WTC11 (cell line): ENCODE measurements at regions not wholly inside any gene's neighbourhood (a gene's known extent, or its start where the extent isn't known, plus 50 kb on each side); places are given as distances from the start of the nearest gene placed in this dataset.

Source experiments
- ATAC-seq: fragments of 200-7000 bp; cut with Tn5 transposase; 2 replicates; pipeline ENCODE4 v1.10.0; 2021; ENCODE audit warnings: mild to moderate bottlenecking, moderate library complexity
- CTCF ChIA-PET: fragments of 300-600 bp; sonication (Branson Sonifier 250); formaldehyde crosslinking; loops from one replicate; lab custom pipeline; 2021; ENCODE audit warnings: antibody characterized with exemption; lab: Charles Lee
- POLR2A ChIA-PET: fragments of 350-600 bp; sonication (Branson Sonifier 250); formaldehyde crosslinking; loops from one replicate; lab custom pipeline; 2021; ENCODE audit warnings: antibody characterized with exemption; lab: Charles Lee
- DNase-seq: peaks from one replicate; pipeline ENCODE4 v3.0.0; 2021; ENCODE audit warnings: low spot score
- H3K27ac Mint-ChIP-seq: 2 replicates; pipeline ENCODE4 v1.8.0; 2021; ENCODE audit warnings: mixed read lengths
- H3K27me3 Mint-ChIP-seq: 2 replicates; pipeline ENCODE4 v1.8.0; 2021; ENCODE audit warnings: low read depth, mild to moderate bottlenecking, moderate library complexity, mixed read lengths
- H3K36me3 Mint-ChIP-seq: 2 replicates; pipeline ENCODE4 v1.8.0; 2021; ENCODE audit warnings: mixed read lengths
- H3K4me1 Mint-ChIP-seq: 2 replicates; pipeline ENCODE4 v1.8.0; 2022; ENCODE audit warnings: mixed read lengths
- H3K4me3 Mint-ChIP-seq: 2 replicates; pipeline ENCODE4 v1.8.0; 2021; ENCODE audit warnings: mild to moderate bottlenecking, moderate library complexity, mixed read lengths
- H3K9me3 Mint-ChIP-seq: 2 replicates; pipeline ENCODE4 v1.8.0; 2021; ENCODE audit warnings: mixed read lengths
- AFF4 ChIP-seq: sonication (generic); formaldehyde crosslinking; IDR thresholded peaks from 2 replicates; pipeline ENCODE4 v1.8.1; 2023; ENCODE audit warnings: mild to moderate bottlenecking, missing genetic modification reagents, borderline replicate concordance
- CREB1 ChIP-seq: sonication (generic); formaldehyde crosslinking; IDR thresholded peaks from 2 replicates; pipeline ENCODE4 v1.8.0; 2023; ENCODE audit warnings: mild to moderate bottlenecking, missing genetic modification reagents
- HMGXB4 ChIP-seq: sonication (generic); formaldehyde crosslinking; IDR thresholded peaks from 2 replicates; pipeline ENCODE4 v1.8.1; 2023; ENCODE audit warnings: mild to moderate bottlenecking, moderate library complexity, missing genetic modification reagents
- JUN ChIP-seq: sonication (generic); formaldehyde crosslinking; IDR thresholded peaks from 2 replicates; pipeline ENCODE4 v1.8.0; 2023; ENCODE audit warnings: mild to moderate bottlenecking, missing genetic modification reagents
- SP1 ChIP-seq: sonication (generic); formaldehyde crosslinking; conservative IDR thresholded peaks from 2 replicates; pipeline ENCODE4 v1.8.1; 2022; ENCODE audit warnings: missing genetic modification reagents
- ZNF416 ChIP-seq: fragments of 250-450 bp; sonication (Bioruptor Pico); IDR thresholded peaks from 2 replicates; pipeline ENCODE4 v1.9.0; 2021; ENCODE audit warnings: mild to moderate bottlenecking, inconsistent platforms
- TF ChIP-seq, protein P1 (sequence below): sonication (generic); formaldehyde crosslinking; IDR thresholded peaks from 2 replicates; pipeline ENCODE4 v1.8.1; 2023; ENCODE audit warnings: mild to moderate bottlenecking, missing genetic modification reagents
- TF ChIP-seq, protein P2 (sequence below): sonication (generic); formaldehyde crosslinking; IDR thresholded peaks from 2 replicates; pipeline ENCODE4 v1.8.0; 2022; ENCODE audit warnings: missing genetic modification reagents
- TF ChIP-seq, protein P3 (sequence below): sonication (generic); formaldehyde crosslinking; IDR thresholded peaks from 2 replicates; pipeline ENCODE4 v1.8.1; 2023; ENCODE audit warnings: mild to moderate bottlenecking, missing genetic modification reagents, moderate library complexity
- TF ChIP-seq, protein P4 (sequence below): sonication (generic); formaldehyde crosslinking; IDR thresholded peaks from 2 replicates; pipeline ENCODE4 v1.8.0; 2022; ENCODE audit warnings: mild to moderate bottlenecking, missing genetic modification reagents
- TF ChIP-seq, protein P5 (sequence below): sonication (generic); formaldehyde crosslinking; IDR thresholded peaks from 2 replicates; pipeline ENCODE4 v1.8.0; 2023; ENCODE audit warnings: missing genetic modification reagents
- TF ChIP-seq, protein P6 (sequence below): sonication (generic); formaldehyde crosslinking; IDR thresholded peaks from 2 replicates; pipeline ENCODE4 v1.8.1; 2023; ENCODE audit warnings: mild to moderate bottlenecking, missing genetic modification reagents

DNA sequence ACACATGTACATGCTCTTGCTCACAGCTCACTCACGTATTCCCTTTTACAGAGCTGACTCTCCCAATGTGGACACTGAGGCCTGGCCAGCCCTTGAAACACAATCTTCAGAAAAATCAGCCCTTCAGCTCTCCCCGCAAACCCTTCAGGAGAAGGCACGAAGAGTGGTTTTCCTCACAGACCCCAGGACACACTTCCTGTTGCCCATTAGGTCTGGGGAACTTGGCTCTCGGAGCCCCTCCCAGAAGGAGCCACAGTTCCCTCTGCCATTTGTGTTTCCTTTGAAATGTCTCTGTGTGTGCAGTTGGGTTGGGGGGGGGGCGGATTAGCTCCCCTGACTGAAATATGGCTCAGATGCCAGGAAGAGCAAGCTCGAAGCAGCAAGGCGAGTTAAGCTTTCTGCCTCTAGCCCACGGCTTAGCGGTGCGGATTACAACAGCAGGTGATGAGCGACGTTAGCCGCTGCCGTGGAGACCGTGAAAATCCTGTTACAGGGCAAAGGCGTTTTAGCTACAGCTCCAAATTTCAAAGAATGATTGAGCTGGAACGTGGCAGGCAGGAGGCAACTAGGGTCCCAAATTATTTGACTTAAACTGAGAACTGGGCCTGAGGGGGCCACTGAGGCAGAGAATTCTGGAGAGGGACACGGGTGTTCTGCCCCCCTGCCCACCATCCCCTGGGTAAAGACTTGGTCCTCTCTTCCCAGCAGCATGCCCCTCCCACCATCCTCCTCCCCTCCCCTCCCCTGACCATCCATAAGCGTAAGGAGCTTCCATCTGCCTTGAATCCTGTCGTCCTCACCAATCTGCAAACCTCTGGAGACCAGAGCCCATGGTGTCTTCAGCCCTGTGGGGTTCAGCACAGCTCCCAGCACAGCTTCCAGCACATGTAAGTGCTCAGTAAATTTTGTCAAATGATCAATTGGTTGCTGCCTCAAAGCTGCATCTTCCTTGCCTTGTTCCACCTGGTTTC, 598.6 kb downstream of the BUD13 start:
- ChIA-PET CTCF (interaction anchor here (0.5 to 10.5 kb wide), 10 partner anchors 9 to 224 kb away, joined by 3 to 70 read pairs (median 4); no protein-coding TSS in a partner anchor), POLR2A (no interaction called here)
- Mint-ChIP-seq H3K27me3 (no peaks in the 10 kb centered on the region; the same call in 1 of the 2 replicates), H3K9me3 (no peaks in the 10 kb centered on the region), H3K4me1 (peaks cover 53% of the 10 kb centered on the region), H3K36me3 (no peaks in the 10 kb centered on the region), H3K27ac (no peak overlapping the region), H3K4me3 (no peak overlapping the region)
- ATAC-seq = peak; percentile 69
- DNase-seq = no peak
- TF ChIP-seq, protein P1, sequence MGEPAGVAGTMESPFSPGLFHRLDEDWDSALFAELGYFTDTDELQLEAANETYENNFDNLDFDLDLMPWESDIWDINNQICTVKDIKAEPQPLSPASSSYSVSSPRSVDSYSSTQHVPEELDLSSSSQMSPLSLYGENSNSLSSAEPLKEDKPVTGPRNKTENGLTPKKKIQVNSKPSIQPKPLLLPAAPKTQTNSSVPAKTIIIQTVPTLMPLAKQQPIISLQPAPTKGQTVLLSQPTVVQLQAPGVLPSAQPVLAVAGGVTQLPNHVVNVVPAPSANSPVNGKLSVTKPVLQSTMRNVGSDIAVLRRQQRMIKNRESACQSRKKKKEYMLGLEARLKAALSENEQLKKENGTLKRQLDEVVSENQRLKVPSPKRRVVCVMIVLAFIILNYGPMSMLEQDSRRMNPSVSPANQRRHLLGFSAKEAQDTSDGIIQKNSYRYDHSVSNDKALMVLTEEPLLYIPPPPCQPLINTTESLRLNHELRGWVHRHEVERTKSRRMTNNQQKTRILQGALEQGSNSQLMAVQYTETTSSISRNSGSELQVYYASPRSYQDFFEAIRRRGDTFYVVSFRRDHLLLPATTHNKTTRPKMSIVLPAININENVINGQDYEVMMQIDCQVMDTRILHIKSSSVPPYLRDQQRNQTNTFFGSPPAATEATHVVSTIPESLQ = no peak
- TF ChIP-seq, protein P2, sequence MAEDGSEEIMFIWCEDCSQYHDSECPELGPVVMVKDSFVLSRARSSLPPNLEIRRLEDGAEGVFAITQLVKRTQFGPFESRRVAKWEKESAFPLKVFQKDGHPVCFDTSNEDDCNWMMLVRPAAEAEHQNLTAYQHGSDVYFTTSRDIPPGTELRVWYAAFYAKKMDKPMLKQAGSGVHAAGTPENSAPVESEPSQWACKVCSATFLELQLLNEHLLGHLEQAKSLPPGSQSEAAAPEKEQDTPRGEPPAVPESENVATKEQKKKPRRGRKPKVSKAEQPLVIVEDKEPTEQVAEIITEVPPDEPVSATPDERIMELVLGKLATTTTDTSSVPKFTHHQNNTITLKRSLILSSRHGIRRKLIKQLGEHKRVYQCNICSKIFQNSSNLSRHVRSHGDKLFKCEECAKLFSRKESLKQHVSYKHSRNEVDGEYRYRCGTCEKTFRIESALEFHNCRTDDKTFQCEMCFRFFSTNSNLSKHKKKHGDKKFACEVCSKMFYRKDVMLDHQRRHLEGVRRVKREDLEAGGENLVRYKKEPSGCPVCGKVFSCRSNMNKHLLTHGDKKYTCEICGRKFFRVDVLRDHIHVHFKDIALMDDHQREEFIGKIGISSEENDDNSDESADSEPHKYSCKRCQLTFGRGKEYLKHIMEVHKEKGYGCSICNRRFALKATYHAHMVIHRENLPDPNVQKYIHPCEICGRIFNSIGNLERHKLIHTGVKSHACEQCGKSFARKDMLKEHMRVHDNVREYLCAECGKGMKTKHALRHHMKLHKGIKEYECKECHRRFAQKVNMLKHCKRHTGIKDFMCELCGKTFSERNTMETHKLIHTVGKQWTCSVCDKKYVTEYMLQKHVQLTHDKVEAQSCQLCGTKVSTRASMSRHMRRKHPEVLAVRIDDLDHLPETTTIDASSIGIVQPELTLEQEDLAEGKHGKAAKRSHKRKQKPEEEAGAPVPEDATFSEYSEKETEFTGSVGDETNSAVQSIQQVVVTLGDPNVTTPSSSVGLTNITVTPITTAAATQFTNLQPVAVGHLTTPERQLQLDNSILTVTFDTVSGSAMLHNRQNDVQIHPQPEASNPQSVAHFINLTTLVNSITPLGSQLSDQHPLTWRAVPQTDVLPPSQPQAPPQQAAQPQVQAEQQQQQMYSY (CRISPR knock-in tag) = no peak
- TF ChIP-seq, protein P3, sequence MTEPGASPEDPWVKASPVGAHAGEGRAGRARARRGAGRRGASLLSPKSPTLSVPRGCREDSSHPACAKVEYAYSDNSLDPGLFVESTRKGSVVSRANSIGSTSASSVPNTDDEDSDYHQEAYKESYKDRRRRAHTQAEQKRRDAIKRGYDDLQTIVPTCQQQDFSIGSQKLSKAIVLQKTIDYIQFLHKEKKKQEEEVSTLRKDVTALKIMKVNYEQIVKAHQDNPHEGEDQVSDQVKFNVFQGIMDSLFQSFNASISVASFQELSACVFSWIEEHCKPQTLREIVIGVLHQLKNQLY = no peak
- TF ChIP-seq, protein P4, sequence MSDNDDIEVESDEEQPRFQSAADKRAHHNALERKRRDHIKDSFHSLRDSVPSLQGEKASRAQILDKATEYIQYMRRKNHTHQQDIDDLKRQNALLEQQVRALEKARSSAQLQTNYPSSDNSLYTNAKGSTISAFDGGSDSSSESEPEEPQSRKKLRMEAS (CRISPR knock-in tag) = no peak
- TF ChIP-seq AFF4 (CRISPR knock-in tag) = no peak
- TF ChIP-seq, protein P5, sequence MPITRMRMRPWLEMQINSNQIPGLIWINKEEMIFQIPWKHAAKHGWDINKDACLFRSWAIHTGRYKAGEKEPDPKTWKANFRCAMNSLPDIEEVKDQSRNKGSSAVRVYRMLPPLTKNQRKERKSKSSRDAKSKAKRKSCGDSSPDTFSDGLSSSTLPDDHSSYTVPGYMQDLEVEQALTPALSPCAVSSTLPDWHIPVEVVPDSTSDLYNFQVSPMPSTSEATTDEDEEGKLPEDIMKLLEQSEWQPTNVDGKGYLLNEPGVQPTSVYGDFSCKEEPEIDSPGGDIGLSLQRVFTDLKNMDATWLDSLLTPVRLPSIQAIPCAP (CRISPR knock-in tag) = no peak
- TF ChIP-seq CREB1 = no peak
- TF ChIP-seq, protein P6, sequence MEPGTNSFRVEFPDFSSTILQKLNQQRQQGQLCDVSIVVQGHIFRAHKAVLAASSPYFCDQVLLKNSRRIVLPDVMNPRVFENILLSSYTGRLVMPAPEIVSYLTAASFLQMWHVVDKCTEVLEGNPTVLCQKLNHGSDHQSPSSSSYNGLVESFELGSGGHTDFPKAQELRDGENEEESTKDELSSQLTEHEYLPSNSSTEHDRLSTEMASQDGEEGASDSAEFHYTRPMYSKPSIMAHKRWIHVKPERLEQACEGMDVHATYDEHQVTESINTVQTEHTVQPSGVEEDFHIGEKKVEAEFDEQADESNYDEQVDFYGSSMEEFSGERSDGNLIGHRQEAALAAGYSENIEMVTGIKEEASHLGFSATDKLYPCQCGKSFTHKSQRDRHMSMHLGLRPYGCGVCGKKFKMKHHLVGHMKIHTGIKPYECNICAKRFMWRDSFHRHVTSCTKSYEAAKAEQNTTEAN = no peak
- TF ChIP-seq JUN (CRISPR knock-in tag) = no peak
- no peak for TF ChIP-seq SP1
- no peak for TF ChIP-seq HMGXB4 (CRISPR knock-in tag)
- no peak for TF ChIP-seq ZNF416 (CRISPR knock-in tag)
